SKM-1 (cell line): ENCODE measurements at regions not wholly inside any gene's neighbourhood (a gene's known extent, or its start where the extent isn't known, plus 50 kb on each side); places are given as distances from the start of the nearest gene placed in this dataset.

ENCODE experiments used
- DNase-seq: peaks from one replicate; lab custom pipeline; 2025; ENCODE audit not compliant: unreplicated experiment; lab: John Stamatoyannopoulos, UW

DNA sequence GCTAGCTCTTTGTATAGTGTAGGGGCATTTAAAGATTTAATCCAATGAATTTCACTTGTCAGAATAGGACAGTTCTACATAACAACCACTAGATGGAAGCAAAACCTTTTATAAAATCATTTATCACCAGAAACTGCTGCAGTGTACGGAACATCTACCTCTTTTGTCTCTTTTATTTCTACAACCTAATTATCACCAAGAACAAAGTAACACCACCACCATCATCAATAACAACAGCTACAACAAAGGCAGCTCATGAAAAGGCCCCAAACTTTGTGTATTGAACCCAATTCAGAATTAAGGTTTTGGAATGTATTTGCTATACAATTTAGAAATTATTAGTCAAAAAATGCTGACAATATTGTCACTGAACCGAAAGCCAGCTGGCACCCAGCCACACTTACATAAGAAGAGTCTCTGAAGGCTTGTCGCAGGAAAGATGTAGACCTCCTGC is 260.9 kb upstream of the RPS6KA3 start:
- DNase-seq, result peak; percentile 40

DNA sequence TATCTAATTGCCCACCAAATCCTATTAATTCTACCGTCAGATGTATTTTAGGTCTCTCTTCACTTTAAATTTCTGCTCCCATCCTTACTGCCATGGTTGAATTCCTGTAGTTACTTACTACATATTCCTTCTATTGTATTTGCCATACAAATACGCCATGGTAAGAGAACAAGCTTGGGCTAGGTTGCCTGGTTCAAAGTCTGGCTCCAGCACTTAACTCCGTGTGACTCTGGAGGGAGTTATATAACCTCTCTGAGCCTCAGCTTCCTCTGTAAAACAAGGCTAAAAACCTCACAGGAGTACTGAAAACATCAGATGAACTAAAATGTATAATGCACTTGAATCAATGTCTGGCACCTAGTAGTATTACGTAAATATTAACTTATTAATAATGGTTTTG is 260.3 kb upstream of the RPS6KA3 start:
- DNase-seq, result no peak

GRCh38 chrX:20523626-20524312 is 257.1 kb upstream of the RPS6KA3 start:
- no peak for DNase-seq

DNA sequence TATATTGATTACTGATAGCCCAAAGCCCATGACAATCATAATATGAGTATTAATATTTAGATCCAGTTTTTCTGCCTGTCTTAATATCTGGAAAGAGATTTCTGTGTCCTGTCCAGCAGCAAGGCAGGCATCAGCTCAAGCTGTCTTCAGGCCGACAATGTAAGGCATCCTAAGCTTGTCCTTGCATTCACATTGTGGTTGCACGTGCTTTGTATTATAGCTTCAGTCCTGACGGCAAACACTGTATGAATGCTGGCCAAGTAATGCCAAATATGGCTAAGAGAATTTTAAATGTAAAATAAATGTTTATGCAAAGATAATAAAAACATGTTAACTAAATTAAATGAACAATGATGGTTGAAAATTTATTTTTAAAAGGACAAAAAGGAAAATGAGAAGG is 255.7 kb upstream of the RPS6KA3 start:
- DNase-seq, result no peak

DNA sequence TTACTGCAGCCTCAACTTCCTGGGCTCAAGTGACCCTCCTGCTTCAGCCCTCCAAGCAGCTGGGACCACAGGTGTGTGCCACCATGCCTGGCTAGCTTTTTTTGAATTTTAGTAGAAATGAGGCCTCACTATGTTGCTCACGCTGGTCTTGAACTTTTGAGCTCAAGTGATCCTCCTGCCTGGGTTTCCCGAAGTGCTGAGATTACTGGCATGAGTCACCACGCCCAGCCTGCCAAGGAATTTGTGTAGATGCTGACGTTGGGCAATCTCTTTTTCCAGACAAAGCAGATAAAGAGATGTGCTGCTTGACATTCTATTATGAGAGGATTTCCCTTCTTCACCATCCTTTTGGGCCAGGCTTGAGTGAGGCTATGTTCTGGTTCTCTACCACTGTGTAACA is 254.5 kb upstream of the RPS6KA3 start:
- DNase-seq, result no peak

- no peak for DNase-seq
These were observed 253.1 kb upstream of the RPS6KA3 start for GRCh38 chrX:20519826-20520225.

- no peak for DNase-seq
These were observed 252.4 kb upstream of the RPS6KA3 start for GRCh38 chrX:20519146-20519545.

GRCh38 chrX:20517565-20517964 is 250.9 kb upstream of the RPS6KA3 start:
- DNase-seq, result no peak

- DNase-seq, result peak; percentile 79
These were observed 249.2 kb upstream of the RPS6KA3 start for GRCh38 chrX:20515841-20516461.

DNA sequence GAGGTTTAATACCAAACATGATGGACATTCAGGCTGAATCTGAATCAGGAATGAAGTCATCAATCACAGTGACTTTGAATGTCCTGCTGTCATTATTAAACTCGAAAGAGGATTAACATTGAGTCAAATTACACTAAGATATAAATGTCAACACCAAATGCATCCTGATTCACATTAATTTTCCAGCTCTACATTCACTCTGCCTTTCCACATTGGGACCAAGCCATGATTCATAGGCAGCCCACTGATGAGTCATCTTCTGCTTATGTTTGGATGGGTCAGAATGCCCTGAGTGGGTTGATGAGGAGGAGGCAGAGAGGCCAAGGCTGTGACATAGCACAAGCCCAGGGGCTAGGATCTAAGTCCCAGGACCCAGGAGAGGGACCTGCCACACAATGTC is 247.6 kb upstream of the RPS6KA3 start:
- DNase-seq, result no peak

GRCh38 chrX:20513185-20513584 is 246.5 kb upstream of the RPS6KA3 start:
- no peak for DNase-seq

GRCh38 chrX:20511792-20512191 is 245.1 kb upstream of the RPS6KA3 start:
- no peak for DNase-seq

GRCh38 chrX:20507901-20508620 is 241.4 kb upstream of the RPS6KA3 start:
- no peak for DNase-seq

- DNase-seq, result no peak
These were observed 240.0 kb upstream of the RPS6KA3 start for GRCh38 chrX:20506739-20507138.

DNA sequence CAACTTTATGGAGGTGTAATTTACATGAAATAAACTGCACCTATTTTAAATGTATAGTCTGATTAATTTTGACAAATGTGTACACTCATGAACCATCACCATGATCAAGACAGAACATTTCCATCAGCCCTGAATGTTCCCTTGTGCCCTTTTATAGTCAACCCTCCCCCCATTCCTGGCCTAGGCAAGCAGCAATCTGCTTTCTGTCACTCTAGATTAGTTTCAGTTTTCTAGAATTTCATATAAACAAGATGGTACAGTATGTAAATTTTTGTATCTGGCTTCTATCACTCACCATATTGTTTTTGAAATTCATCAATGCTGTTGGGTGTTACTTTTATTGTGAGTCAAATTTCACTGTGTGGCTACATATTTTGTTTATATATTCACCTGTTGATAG is 234.2 kb upstream of the RPS6KA3 start:
- no peak for DNase-seq

DNA sequence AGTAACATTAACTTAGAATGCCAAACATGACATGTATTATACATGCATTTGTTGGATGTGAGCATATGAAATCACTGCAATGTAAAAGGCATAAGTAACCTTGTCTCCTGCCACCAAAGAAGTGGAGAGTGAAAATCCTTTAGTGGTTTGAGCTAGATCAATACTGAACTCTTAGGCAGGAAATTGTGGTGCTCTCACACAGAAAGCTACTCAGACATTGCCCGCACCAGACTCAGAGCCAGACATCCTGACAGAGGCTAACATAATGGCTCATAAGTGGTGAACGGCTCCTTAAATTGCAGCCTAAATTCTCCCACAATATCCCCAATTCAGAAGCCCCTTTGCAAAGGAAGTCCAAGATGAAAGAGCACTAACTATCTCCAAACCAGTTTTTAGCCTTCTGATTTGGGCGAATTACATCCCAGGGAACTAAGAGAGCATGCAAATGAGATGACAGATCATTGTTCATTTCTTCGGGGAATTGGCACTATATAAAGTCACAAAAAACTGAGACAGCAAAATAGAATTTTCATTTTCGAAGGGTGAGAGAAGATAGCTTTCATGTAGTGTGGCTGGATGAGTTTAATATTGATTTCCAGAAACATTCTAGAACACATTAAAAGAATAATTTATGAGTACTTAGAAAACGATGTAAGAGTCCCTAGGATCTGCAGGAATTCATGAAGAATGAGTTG is 233.6 kb upstream of the RPS6KA3 start:
- DNase-seq, result no peak

- DNase-seq, result no peak
These were observed 233.1 kb upstream of the RPS6KA3 start for GRCh38 chrX:20499763-20500162.

GRCh38 chrX:20498851-20499635 is 232.3 kb upstream of the RPS6KA3 start:
- no peak for DNase-seq

DNA sequence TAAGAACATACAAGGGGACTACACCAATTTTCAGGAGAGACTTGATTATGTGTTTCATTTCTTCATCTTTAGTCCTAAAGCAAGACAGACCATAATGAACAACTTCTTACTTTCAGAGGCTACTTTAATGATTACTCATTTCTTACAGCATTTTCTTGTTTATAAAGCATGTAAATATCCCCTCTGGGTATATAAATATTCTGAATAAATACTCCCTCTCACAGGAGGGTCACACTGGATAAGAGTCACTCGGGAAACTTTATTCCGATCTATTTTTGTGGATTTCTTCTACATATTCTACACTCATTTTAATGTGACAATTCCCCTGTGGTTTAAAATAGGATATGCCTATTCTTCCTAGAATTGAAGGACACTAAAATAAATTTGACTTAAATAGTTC is 228.9 kb upstream of the RPS6KA3 start:
- no peak for DNase-seq

- DNase-seq, result no peak
These were observed 221.8 kb upstream of the RPS6KA3 start for GRCh38 chrX:20488473-20488872.

DNA sequence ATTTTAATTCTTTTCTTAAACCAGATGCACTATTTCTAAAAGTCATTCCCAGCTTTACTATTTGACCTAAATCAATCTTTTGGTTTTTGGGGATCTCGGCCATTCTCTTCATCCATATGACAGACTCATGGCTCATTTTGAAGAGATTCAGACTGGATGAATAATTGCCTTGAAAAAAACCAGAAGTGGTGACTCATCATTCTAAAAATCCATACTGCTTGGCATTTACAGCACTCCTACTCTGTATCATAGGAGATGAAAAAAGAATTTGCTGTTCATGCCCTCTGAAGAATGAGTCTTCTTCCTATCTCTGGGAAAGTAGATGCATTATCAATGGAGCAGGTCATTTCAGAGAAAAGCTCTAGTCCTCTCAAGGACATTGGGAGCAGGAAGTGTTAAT is 220.5 kb upstream of the RPS6KA3 start:
- DNase-seq, result no peak
